RWPE2 (cell line): ENCODE measurements at regions not wholly inside any gene's neighbourhood (a gene's known extent, or its start where the extent isn't known, plus 50 kb on each side); places are given as distances from the start of the nearest gene placed in this dataset.

ENCODE experiments used
- ATAC-seq: fragments of 200-7000 bp; cut with Tn5 transposase; 3 replicates; pipeline ENCODE4 v1.9.1; 2021; ENCODE audit warnings: low read depth
- DNase-seq: peaks from one replicate; pipeline ENCODE4 v3.0.0-alpha.2; 2020; ENCODE audit warnings: low spot score
- H3K27ac ChIP-seq: fragments of 450-650 bp; 2 replicates; pipeline ENCODE4 v1.5.1; 2017; ENCODE audit warnings: mild to moderate bottlenecking; ENCODE audit not compliant: poor library complexity, severe bottlenecking
- H3K27me3 ChIP-seq: fragments of 250-450 bp; sonication (Bioruptor Pico); 2 replicates; pipeline ENCODE4 v1.5.1; 2021; ENCODE audit warnings: mild to moderate bottlenecking, moderate library complexity; ENCODE audit not compliant: insufficient read depth, poor library complexity, severe bottlenecking
- H3K36me3 ChIP-seq: fragments of 250-450 bp; sonication (Bioruptor Pico); 2 replicates; pipeline ENCODE4 v1.5.1; 2020; ENCODE audit warnings: low read depth, mild to moderate bottlenecking, moderate library complexity
- H3K4me1 ChIP-seq: fragments of 250-450 bp; sonication (Bioruptor Pico); 2 replicates; pipeline ENCODE4 v1.5.1; 2021; ENCODE audit warnings: mild to moderate bottlenecking, moderate library complexity; ENCODE audit not compliant: insufficient read depth, poor library complexity, severe bottlenecking
- H3K4me3 ChIP-seq: fragments of 250-450 bp; sonication (Bioruptor Pico); 2 replicates; pipeline ENCODE4 v1.5.1; 2021; ENCODE audit warnings: mild to moderate bottlenecking, moderate library complexity; ENCODE audit not compliant: severe bottlenecking
- H3K9me3 ChIP-seq: fragments of 250-450 bp; sonication (Bioruptor Pico); 2 replicates; pipeline ENCODE4 v1.5.1; 2021; ENCODE audit warnings: mild to moderate bottlenecking, moderate library complexity; ENCODE audit not compliant: severe bottlenecking
- CTCF ChIP-seq: fragments of 450-650 bp; IDR thresholded peaks from one replicate; pipeline ENCODE4 v1.5.1; 2017; ENCODE audit warnings: mild to moderate bottlenecking, moderate library complexity; ENCODE audit not compliant: poor library complexity, severe bottlenecking

GRCh38 chr5:53240661-53241060 lies 131.1 kb upstream of the MOCS2 start:
- Histone ChIP-seq H3K4me3 (no peak overlapping the region), H3K27ac (no peak overlapping the region), H3K27me3 (no peaks in the 10 kb centered on the region), H3K4me1 (peaks cover 20% of the 10 kb centered on the region), H3K36me3 (no peaks in the 10 kb centered on the region), H3K9me3 (no peaks in the 10 kb centered on the region)
- DNase-seq, result no peak
- ATAC-seq, result no peak
- no peak for TF ChIP-seq CTCF

DNA sequence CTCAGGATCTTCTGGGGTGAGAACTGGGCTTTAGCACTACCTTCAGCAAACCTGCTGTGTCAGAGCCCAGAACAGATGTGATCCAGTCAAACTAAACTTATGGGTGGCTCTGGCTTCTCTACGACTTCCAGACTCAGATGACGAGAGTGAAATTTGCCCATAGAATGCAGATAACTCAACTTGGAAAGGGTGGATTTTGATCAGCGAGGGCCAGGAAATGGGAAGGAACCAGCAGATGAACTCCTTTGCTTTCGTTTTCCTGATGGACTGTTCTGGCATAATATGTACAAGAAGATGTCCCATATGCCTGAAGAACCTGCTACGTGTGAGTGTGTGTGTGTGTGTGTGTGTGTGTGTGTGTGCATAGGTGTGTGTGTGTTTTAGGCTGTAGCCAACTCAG lies 132.0 kb upstream of the MOCS2 start:
- TF ChIP-seq CTCF, result no peak
- H3K27ac ChIP-seq, result no peak overlapping the region
- DNase-seq, result no peak
- no peak overlapping the region for H3K4me3 ChIP-seq
- no peaks in the 10 kb centered on the region for H3K9me3 ChIP-seq
- no peaks in the 10 kb centered on the region for H3K36me3 ChIP-seq
- H3K4me1 ChIP-seq, result peaks cover 27% of the 10 kb centered on the region
- no peak for ATAC-seq
- H3K27me3 ChIP-seq, result no peaks in the 10 kb centered on the region

- no peaks in the 10 kb centered on the region for H3K9me3 ChIP-seq
- H3K4me3 ChIP-seq, result no peak overlapping the region
- no peak overlapping the region for H3K27ac ChIP-seq
- ATAC-seq, result no peak
- no peaks in the 10 kb centered on the region for H3K27me3 ChIP-seq
- H3K36me3 ChIP-seq, result no peaks in the 10 kb centered on the region
- H3K4me1 ChIP-seq, result peaks cover 38% of the 10 kb centered on the region
- peak; percentile 28 for TF ChIP-seq CTCF
- DNase-seq, result no peak
These were observed 133.8 kb upstream of the MOCS2 start for GRCh38 chr5:53243403-53243802.

DNA sequence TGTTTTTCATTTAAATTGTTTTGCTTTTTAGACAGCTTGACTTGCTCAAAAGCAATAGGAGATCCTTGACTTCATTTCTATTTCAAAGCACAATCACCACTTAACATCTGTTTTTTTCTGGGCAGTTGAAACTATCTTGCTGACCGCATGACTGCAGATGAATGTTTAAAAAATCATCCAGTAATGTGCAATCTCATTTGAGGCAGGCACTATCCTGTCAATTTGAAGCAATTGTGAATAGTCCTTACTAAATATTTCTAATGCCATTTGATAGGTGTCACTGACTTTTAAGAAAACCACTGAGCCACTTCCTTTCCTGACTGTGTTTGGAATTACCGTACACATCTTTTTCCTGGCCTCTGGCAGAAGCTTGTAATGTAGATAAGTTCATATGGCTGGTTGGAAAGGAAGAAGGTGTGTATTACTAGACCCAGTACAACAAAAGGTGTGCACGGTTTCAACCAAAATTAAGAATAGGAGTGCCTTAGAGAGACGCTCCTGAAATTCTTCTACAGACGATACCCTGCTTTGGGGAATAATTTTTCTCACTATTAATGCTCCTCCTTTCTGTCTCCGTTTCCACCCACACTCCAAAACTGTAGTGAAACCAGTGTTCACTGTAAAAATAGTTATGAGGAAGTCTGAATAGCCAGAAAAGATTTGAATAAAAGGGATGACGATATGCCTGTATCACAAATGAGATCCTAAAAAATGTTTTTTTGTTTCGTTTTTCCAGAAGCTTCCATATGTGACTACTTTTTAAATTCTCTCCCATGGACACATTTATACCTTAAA lies 136.7 kb upstream of the MOCS2 start:
- Histone ChIP-seq H3K4me1 (peaks cover 48% of the 10 kb centered on the region), H3K4me3 (no peak overlapping the region), H3K36me3 (no peaks in the 10 kb centered on the region), H3K9me3 (no peaks in the 10 kb centered on the region), H3K27me3 (no peaks in the 10 kb centered on the region), H3K27ac (peak overlapping the region; percentile 98)
- no peak for TF ChIP-seq CTCF
- no peak for DNase-seq
- ATAC-seq, result peak; percentile 84

- H3K4me3 ChIP-seq, result no peak overlapping the region
- peak; percentile 86 for ATAC-seq
- no peaks in the 10 kb centered on the region for H3K9me3 ChIP-seq
- peaks cover 57% of the 10 kb centered on the region for H3K4me1 ChIP-seq
- no peaks in the 10 kb centered on the region for H3K27me3 ChIP-seq
- peak overlapping the region; percentile 98 for H3K27ac ChIP-seq
- no peak for TF ChIP-seq CTCF
- peak; percentile 66 for DNase-seq
- H3K36me3 ChIP-seq, result no peaks in the 10 kb centered on the region
These were observed 140.1 kb upstream of the MOCS2 start for GRCh38 chr5:53249529-53250200.
